ENCODE measurements at regions not wholly inside any gene's neighbourhood (a gene's known extent, or its start where the extent isn't known, plus 50 kb on each side); places are given as distances from the start of the nearest gene placed in this dataset.

DNA sequence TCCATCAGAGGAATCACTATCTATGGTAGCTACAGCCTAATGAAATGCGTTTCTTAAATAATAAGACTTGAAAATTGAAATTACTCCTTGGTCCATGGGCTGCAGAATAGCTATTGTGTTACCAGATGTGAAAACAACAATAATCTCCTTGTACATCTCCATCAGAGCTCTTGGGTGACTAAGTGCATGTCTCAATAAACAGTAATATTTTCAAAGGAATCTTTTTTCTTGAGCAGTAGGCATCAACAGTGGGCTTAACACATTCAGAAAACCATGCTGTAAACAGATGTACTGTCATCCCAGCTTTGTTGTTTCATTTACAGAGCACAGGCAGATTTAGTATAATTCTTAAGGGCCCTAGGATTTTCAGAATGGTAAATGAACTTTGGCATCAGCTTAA, 67.3 kb downstream of the GLUD2 start:
- no peak for DNase-seq
- no peaks in the 10 kb centered on the region for H3K4me1 ChIP-seq
- no peaks in the 10 kb centered on the region for H3K27me3 ChIP-seq
- WGBS, 2 donors: 31 to 52% methylated on average over 1 of the region's 1 CpG
- no peaks in the 10 kb centered on the region for H3K9me3 ChIP-seq
- intact Hi-C loops (cut with DNase I; ENCODE audit: low total_unique reads): no loop called here
- no peak overlapping the region for H3K27ac ChIP-seq
- H3K4me3 ChIP-seq: no peak overlapping the region
- no peaks in the 10 kb centered on the region for H3K36me3 ChIP-seq (ENCODE audit: low read depth, missing control alignments)
- no peak for TF ChIP-seq CTCF (IDR thresholded peaks at IDR 0.05)

DNA sequence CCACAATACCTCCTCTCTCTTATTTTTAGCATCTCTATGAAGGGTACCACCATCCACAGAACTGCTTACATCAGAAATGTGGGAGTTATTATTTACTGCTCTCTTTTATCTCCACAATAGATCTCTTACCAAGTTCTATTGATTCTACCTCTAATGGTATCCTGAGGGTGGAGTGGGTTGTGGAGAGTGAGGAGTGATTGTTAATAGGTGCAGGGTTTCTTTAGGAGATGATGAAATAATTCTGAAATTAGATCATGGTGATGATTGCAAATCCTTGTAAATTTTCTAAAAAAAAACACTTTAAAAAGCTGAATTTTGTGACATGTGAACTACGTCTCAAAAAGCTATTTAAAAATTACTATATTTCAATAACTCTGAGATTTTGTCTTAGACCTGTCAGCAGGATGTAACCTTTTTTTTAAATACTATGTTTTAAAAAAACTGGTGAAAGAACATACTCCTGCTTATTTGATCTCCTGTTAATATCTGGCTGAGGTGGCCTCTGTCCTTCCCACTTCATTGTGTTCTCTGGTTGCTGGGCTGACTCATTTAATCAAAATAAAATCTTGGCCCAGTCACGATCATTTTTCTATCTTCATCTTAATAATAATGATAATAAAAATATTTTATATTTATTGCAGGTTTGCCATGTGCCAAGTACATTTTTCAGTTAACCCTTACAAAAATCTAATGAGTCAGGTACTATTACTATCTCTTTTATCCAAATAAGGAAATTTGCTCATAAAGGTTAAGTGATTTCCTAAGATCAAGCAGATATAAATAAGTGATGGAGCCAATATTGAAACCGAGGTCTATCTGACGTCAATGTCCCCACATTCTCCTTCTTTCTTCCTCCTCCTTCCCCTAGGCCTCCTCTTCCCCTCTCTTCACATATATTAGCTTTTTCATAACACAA, 73.5 kb downstream of the GLUD2 start:
- Histone ChIP-seq H3K27me3 (no peaks in the 10 kb centered on the region), H3K9me3 (no peaks in the 10 kb centered on the region), H3K4me1 (no peaks in the 10 kb centered on the region), H3K4me3 (no peak overlapping the region), H3K36me3 (ENCODE audit: low read depth, missing control alignments) (no peaks in the 10 kb centered on the region), H3K27ac (no peak overlapping the region)
- no peak for TF ChIP-seq CTCF (IDR thresholded peaks at IDR 0.05)
- TF ChIP-seq POLR2A (IDR thresholded peaks at IDR 0.05): no peak
- 78 to 85% methylated on average over 4 of the region's 4 CpGs for WGBS, 2 donors
- DNase-seq: no peak
- intact Hi-C loops (cut with DNase I; ENCODE audit: low total_unique reads): no loop called here

GRCh38 chrX:121122332-121122731, 74.9 kb downstream of the GLUD2 start:
- TF ChIP-seq POLR2A (IDR thresholded peaks at IDR 0.05): no peak
- no peak for TF ChIP-seq CTCF (IDR thresholded peaks at IDR 0.05)
- H3K36me3 ChIP-seq (ENCODE audit: low read depth, missing control alignments): no peaks in the 10 kb centered on the region
- WGBS, 2 donors: 84 to 86% methylated on average over 2 to 3 of the region's 3 CpGs
- H3K4me3 ChIP-seq: no peak overlapping the region
- H3K9me3 ChIP-seq: no peaks in the 10 kb centered on the region
- intact Hi-C loops (cut with DNase I; ENCODE audit: low total_unique reads): no loop called here
- H3K4me1 ChIP-seq: no peaks in the 10 kb centered on the region
- no peak for DNase-seq
- H3K27ac ChIP-seq: no peak overlapping the region
- H3K27me3 ChIP-seq: no peaks in the 10 kb centered on the region

GRCh38 chrX:121128925-121129877, 81.8 kb downstream of the GLUD2 start:
- WGBS, 2 donors: 88 to 89% methylated on average over 5 of the region's 5 CpGs
- Histone ChIP-seq H3K27me3 (no peaks in the 10 kb centered on the region), H3K9me3 (no peaks in the 10 kb centered on the region), H3K36me3 (ENCODE audit: low read depth, missing control alignments) (no peaks in the 10 kb centered on the region), H3K4me1 (no peaks in the 10 kb centered on the region), H3K27ac (no peak overlapping the region), H3K4me3 (no peak overlapping the region)
- TF ChIP-seq CTCF (IDR thresholded peaks at IDR 0.05) (no peak), POLR2A (IDR thresholded peaks at IDR 0.05) (no peak)
- DNase-seq: no peak
- intact Hi-C loops (cut with DNase I; ENCODE audit: low total_unique reads): no loop called here

Data from testis (tissue), 2 donors.